GM19438 (cell line): ENCODE measurements at regions not wholly inside any gene's neighbourhood (a gene's known extent, or its start where the extent isn't known, plus 50 kb on each side); places are given as distances from the start of the nearest gene placed in this dataset.
"Not testable (repeated sequence)": the region's sequence is repeated elsewhere in the genome, so short reads cannot be mapped to it uniquely, and the experiment has no call there.

ENCODE experiments used
- ATAC-seq: cut with Tn5 transposase; IDR thresholded peaks from one replicate; pipeline ENCODE4 v1.9.1; 2021; ENCODE audit warnings: low read depth; ENCODE audit not compliant: unreplicated experiment

- ATAC-seq = no peak
Observed at GRCh38 chr2:183773775-183774174, 649.5 kb downstream of the NUP35 start.

- ATAC-seq = no peak
Observed at GRCh38 chr2:183780072-183780471, 655.8 kb downstream of the NUP35 start.

GRCh38 chr2:183782436-183782835, 658.2 kb downstream of the NUP35 start:
- no peak for ATAC-seq

- not testable (repeated sequence) for ATAC-seq
Observed at GRCh38 chr2:183788796-183789195, 664.6 kb downstream of the NUP35 start.

- ATAC-seq = not testable (repeated sequence)
Observed at GRCh38 chr2:183792165-183792924, 668.1 kb downstream of the NUP35 start.

- ATAC-seq = no peak
Observed at GRCh38 chr2:183798535-183798934, 674.3 kb downstream of the NUP35 start.

- ATAC-seq = no peak
Observed at GRCh38 chr2:183799761-183800160, 675.5 kb downstream of the NUP35 start.

GRCh38 chr2:183803596-183803995, 679.4 kb downstream of the NUP35 start:
- ATAC-seq = no peak

GRCh38 chr2:183807870-183808269, 683.6 kb downstream of the NUP35 start:
- ATAC-seq = no peak

- no peak for ATAC-seq
Observed at GRCh38 chr2:183809404-183809803, 685.2 kb downstream of the NUP35 start.

GRCh38 chr2:183811281-183811680, 687.0 kb downstream of the NUP35 start:
- no peak for ATAC-seq

GRCh38 chr2:183812091-183812490, 687.8 kb downstream of the NUP35 start:
- ATAC-seq = no peak

- ATAC-seq = no peak
Observed at GRCh38 chr2:183825710-183826109, 701.5 kb downstream of the NUP35 start.

GRCh38 chr2:183829931-183830330, 705.7 kb downstream of the NUP35 start:
- no peak for ATAC-seq

GRCh38 chr2:183837157-183837556, 712.9 kb downstream of the NUP35 start:
- no peak for ATAC-seq

- ATAC-seq = no peak
Observed at GRCh38 chr2:183838295-183838694, 714.1 kb downstream of the NUP35 start.

- no peak for ATAC-seq
Observed at GRCh38 chr2:183840061-183840584, 715.9 kb downstream of the NUP35 start.

GRCh38 chr2:183849826-183850225, 725.6 kb downstream of the NUP35 start:
- ATAC-seq = not testable (repeated sequence)

- ATAC-seq = no peak
Observed at GRCh38 chr2:183859129-183859528, 734.9 kb downstream of the NUP35 start.

GRCh38 chr2:183866666-183867065, 731.7 kb upstream of the ZNF804A start:
- no peak for ATAC-seq

GRCh38 chr2:183867206-183867605, 731.1 kb upstream of the ZNF804A start:
- no peak for ATAC-seq

GRCh38 chr2:183868153-183868552, 730.2 kb upstream of the ZNF804A start:
- ATAC-seq = no peak
